ENCODE measurements at regions not wholly inside any gene's neighbourhood (a gene's known extent, or its start where the extent isn't known, plus 50 kb on each side); places are given as distances from the start of the nearest gene placed in this dataset.

DNA sequence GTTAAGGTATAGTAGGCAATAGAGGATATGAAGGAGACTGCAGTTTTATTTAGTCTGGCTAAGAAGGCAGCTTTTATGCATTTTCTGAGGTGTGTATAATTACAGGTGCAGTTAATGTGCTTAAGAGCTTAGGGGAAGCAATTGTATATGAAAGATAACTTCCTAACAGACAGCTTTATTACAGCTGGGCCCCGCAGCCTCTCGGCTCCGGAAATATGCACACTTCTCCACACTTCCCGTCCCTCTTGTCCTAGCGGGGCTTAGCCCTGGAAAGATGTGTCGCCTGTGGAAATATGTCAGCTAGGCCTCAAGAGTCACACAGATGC lies 178.4 kb upstream of the ARID1B start:
- Histone ChIP-seq H3K9me2 (ENCODE audit: insufficient read depth, low read length) (no peaks in the 10 kb centered on the region), H3F3A (ENCODE audit: insufficient read depth, low read length, poor library complexity, severe bottlenecking) (no peaks in the 10 kb centered on the region), H3K4me3 (ENCODE audit: low read length) (peak overlapping the region; percentile 39), H3K9me3 (ENCODE audit: low read length) (no peaks in the 10 kb centered on the region), H2AFZ (ENCODE audit: low read depth, low read length) (no peak overlapping the region), H3K36me3 (ENCODE audit: insufficient read depth, low read length) (no peaks in the 10 kb centered on the region), H4K20me1 (ENCODE audit: insufficient read depth) (no peaks in the 10 kb centered on the region), H3K27me3 (ENCODE audit: insufficient read depth, low read depth, low read length) (no peaks in the 10 kb centered on the region), H3K9ac (ENCODE audit: low read length) (no peak overlapping the region), H3K4me2 (ENCODE audit: low read length) (no peak overlapping the region), H3K27ac (ENCODE audit: low read length) (no peak overlapping the region), H3K79me2 (replicated peaks; ENCODE audit: insufficient read depth, low read length) (no peaks in the 10 kb centered on the region)
- TF ChIP-seq MXI1 (conservative IDR thresholded peaks at IDR 0.05; ENCODE audit: poor library complexity, severe bottlenecking): no peak
- no peak for TF ChIP-seq TAF1 (IDR thresholded peaks at IDR 0.05; ENCODE audit: low read depth)
- no peak for TF ChIP-seq POLR2AphosphoS5 (IDR thresholded peaks at IDR 0.05)
- no peak for TF ChIP-seq SMC3 (conservative IDR thresholded peaks at IDR 0.05; ENCODE audit: poor library complexity)
- TF ChIP-seq, protein P1, sequence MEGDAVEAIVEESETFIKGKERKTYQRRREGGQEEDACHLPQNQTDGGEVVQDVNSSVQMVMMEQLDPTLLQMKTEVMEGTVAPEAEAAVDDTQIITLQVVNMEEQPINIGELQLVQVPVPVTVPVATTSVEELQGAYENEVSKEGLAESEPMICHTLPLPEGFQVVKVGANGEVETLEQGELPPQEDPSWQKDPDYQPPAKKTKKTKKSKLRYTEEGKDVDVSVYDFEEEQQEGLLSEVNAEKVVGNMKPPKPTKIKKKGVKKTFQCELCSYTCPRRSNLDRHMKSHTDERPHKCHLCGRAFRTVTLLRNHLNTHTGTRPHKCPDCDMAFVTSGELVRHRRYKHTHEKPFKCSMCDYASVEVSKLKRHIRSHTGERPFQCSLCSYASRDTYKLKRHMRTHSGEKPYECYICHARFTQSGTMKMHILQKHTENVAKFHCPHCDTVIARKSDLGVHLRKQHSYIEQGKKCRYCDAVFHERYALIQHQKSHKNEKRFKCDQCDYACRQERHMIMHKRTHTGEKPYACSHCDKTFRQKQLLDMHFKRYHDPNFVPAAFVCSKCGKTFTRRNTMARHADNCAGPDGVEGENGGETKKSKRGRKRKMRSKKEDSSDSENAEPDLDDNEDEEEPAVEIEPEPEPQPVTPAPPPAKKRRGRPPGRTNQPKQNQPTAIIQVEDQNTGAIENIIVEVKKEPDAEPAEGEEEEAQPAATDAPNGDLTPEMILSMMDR (IDR thresholded peaks at IDR 0.05; ENCODE audit: poor library complexity, severe bottlenecking): no peak
- TF ChIP-seq EP300 (conservative IDR thresholded peaks at IDR 0.05; ENCODE audit: poor library complexity, severe bottlenecking): no peak
- TF ChIP-seq, protein P2, sequence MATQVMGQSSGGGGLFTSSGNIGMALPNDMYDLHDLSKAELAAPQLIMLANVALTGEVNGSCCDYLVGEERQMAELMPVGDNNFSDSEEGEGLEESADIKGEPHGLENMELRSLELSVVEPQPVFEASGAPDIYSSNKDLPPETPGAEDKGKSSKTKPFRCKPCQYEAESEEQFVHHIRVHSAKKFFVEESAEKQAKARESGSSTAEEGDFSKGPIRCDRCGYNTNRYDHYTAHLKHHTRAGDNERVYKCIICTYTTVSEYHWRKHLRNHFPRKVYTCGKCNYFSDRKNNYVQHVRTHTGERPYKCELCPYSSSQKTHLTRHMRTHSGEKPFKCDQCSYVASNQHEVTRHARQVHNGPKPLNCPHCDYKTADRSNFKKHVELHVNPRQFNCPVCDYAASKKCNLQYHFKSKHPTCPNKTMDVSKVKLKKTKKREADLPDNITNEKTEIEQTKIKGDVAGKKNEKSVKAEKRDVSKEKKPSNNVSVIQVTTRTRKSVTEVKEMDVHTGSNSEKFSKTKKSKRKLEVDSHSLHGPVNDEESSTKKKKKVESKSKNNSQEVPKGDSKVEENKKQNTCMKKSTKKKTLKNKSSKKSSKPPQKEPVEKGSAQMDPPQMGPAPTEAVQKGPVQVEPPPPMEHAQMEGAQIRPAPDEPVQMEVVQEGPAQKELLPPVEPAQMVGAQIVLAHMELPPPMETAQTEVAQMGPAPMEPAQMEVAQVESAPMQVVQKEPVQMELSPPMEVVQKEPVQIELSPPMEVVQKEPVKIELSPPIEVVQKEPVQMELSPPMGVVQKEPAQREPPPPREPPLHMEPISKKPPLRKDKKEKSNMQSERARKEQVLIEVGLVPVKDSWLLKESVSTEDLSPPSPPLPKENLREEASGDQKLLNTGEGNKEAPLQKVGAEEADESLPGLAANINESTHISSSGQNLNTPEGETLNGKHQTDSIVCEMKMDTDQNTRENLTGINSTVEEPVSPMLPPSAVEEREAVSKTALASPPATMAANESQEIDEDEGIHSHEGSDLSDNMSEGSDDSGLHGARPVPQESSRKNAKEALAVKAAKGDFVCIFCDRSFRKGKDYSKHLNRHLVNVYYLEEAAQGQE (IDR thresholded peaks at IDR 0.05; ENCODE audit: borderline replicate concordance): no peak
- TF ChIP-seq RAD21 (conservative IDR thresholded peaks at IDR 0.05): no peak
- TF ChIP-seq EZH2 (IDR thresholded peaks at IDR 0.05; ENCODE audit: borderline replicate concordance, insufficient read depth, low read length, poor library complexity, severe bottlenecking): no peak

DNA sequence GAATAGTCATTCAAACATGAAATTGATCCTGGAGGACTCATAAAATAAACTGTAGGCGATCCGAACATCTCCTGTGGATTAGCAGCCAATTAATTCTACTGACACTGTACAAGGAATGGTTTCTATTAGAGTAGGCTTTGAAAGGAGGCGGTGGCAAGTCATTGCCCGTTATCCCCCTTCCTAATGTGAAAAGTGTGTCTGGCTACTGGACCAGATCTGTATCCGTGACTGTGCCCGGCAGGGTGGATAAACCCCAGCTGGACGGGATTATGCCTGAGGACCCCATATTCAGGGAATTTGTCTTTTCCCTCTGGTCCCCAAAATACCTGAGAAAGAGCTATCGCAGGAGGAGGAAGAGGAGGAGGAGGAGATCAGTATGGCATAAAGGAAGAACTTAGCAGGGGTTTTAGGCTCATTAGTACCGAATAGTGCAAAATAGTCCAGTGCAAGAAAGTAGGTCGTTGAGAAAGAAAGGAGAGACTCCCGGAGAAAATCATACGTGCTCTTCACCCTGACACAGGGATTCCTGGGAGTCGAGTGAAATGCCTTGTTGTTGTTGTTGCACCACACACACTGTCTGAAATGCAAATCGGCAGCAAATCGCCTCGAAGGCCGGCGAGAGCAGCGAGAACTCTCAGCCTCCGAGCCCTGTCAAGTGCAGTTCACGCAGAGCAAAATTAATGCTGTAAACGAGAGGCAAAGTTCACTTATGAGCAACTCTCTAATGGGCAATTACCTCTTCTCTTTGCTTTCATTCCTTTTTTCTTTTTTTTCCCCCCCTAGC lies 178.9 kb upstream of the ARID1B start:
- Histone ChIP-seq H3K4me3 (ENCODE audit: low read length) (peak overlapping the region; percentile 39), H3K27ac (ENCODE audit: low read length) (no peak overlapping the region), H3K27me3 (ENCODE audit: insufficient read depth, low read depth, low read length) (no peaks in the 10 kb centered on the region), H3K4me2 (ENCODE audit: low read length) (no peak overlapping the region), H3K9me3 (ENCODE audit: low read length) (no peaks in the 10 kb centered on the region), H2AFZ (ENCODE audit: low read depth, low read length) (no peak overlapping the region), H4K20me1 (ENCODE audit: insufficient read depth) (no peaks in the 10 kb centered on the region), H3F3A (ENCODE audit: insufficient read depth, low read length, poor library complexity, severe bottlenecking) (no peaks in the 10 kb centered on the region), H3K79me2 (replicated peaks; ENCODE audit: insufficient read depth, low read length) (no peaks in the 10 kb centered on the region), H3K9ac (ENCODE audit: low read length) (no peak overlapping the region), H3K36me3 (ENCODE audit: insufficient read depth, low read length) (no peaks in the 10 kb centered on the region), H3K9me2 (ENCODE audit: insufficient read depth, low read length) (no peaks in the 10 kb centered on the region)
- TF ChIP-seq, protein P2 (IDR thresholded peaks at IDR 0.05; ENCODE audit: borderline replicate concordance): no peak
- TF ChIP-seq SMC3 (conservative IDR thresholded peaks at IDR 0.05; ENCODE audit: poor library complexity) (no peak), MXI1 (conservative IDR thresholded peaks at IDR 0.05; ENCODE audit: poor library complexity, severe bottlenecking) (no peak), RAD21 (conservative IDR thresholded peaks at IDR 0.05) (peak; percentile 11), TAF1 (IDR thresholded peaks at IDR 0.05; ENCODE audit: low read depth) (no peak), POLR2AphosphoS5 (IDR thresholded peaks at IDR 0.05) (peak; percentile 9)

All from neural cell (in vitro differentiated cells).